BJ (cell line): ENCODE measurements at regions not wholly inside any gene's neighbourhood (a gene's known extent, or its start where the extent isn't known, plus 50 kb on each side); places are given as distances from the start of the nearest gene placed in this dataset.

Experiments
- CTCF ChIA-PET: fragments of 350-600 bp; formaldehyde crosslinking; extraction: SDS; loops from one replicate; lab custom pipeline; 2021; ENCODE audit warnings: antibody characterized with exemption, inconsistent platforms; lab: Yijun Ruan, JAX
- POLR2A ChIA-PET: fragments of 300-600 bp; sonication (Branson Sonifier 250); formaldehyde crosslinking; extraction: SDS; loops from one replicate; lab custom pipeline; 2021; ENCODE audit warnings: antibody characterized with exemption; lab: Charles Lee
- DNase-seq: peaks from one replicate; pipeline ENCODE4 v3.0.0-alpha.2; 2011; ENCODE audit warnings: low read depth
- H3K27me3 ChIP-seq: 2 replicates; pipeline ENCODE4 v1.6.0; 2011; ENCODE audit warnings: low read length; ENCODE audit not compliant: control insufficient read depth, insufficient read depth
- H3K36me3 ChIP-seq: 2 replicates; pipeline ENCODE4 v1.5.1; 2011; ENCODE audit warnings: low read length; ENCODE audit not compliant: control insufficient read depth, insufficient read depth
- H3K4me3 ChIP-seq: 2 replicates; pipeline ENCODE4 v1.5.1; 2011; ENCODE audit warnings: low read depth, mild to moderate bottlenecking, control low read depth, low read length
- CTCF ChIP-seq: IDR thresholded peaks from 2 replicates; pipeline ENCODE4 v1.5.1; 2011; ENCODE audit warnings: low read depth, mild to moderate bottlenecking, control low read depth, inconsistent platforms, low read length, moderate library complexity; ENCODE audit not compliant: insufficient read depth

GRCh38 chr4:177582992-177583391 is 140.8 kb upstream of the AGA start:
- DNase-seq: no peak
- no peak for TF ChIP-seq CTCF
- Histone ChIP-seq H3K4me3 (no peak overlapping the region), H3K27me3 (no peaks in the 10 kb centered on the region), H3K36me3 (no peaks in the 10 kb centered on the region)
- ChIA-PET CTCF (no interaction called here), POLR2A (no interaction called here)

- H3K4me3 ChIP-seq: no peak overlapping the region
- no peaks in the 10 kb centered on the region for H3K36me3 ChIP-seq
- no peaks in the 10 kb centered on the region for H3K27me3 ChIP-seq
- no peak for DNase-seq
- CTCF ChIA-PET: no interaction called here
- TF ChIP-seq CTCF: no peak
- POLR2A ChIA-PET: no interaction called here
These were observed 145.8 kb upstream of the AGA start for GRCh38 chr4:177587989-177588388.

GRCh38 chr4:177595386-177595785 is 153.1 kb upstream of the AGA start:
- DNase-seq: no peak
- TF ChIP-seq CTCF: no peak
- ChIA-PET CTCF (no interaction called here), POLR2A (no interaction called here)
- Histone ChIP-seq H3K27me3 (no peaks in the 10 kb centered on the region; the same call in 1 of the 2 replicates), H3K36me3 (no peaks in the 10 kb centered on the region), H3K4me3 (no peak overlapping the region)

- Histone ChIP-seq H3K36me3 (no peaks in the 10 kb centered on the region), H3K27me3 (no peaks in the 10 kb centered on the region; the same call in 1 of the 2 replicates), H3K4me3 (no peak overlapping the region)
- POLR2A ChIA-PET: no interaction called here
- no peak for TF ChIP-seq CTCF
- no peak for DNase-seq
- CTCF ChIA-PET: no interaction called here
These were observed 153.8 kb upstream of the AGA start for GRCh38 chr4:177596035-177596434.

- no peak for DNase-seq
- no peaks in the 10 kb centered on the region for H3K36me3 ChIP-seq
- H3K27me3 ChIP-seq: no peaks in the 10 kb centered on the region; the same call in 1 of the 2 replicates
- ChIA-PET POLR2A (no interaction called here), CTCF (no interaction called here)
- no peak for TF ChIP-seq CTCF
- no peak overlapping the region for H3K4me3 ChIP-seq
These were observed 154.8 kb upstream of the AGA start for GRCh38 chr4:177596991-177597390.
